MM.1S (cell line): ENCODE measurements at regions not wholly inside any gene's neighbourhood (a gene's known extent, or its start where the extent isn't known, plus 50 kb on each side); places are given as distances from the start of the nearest gene placed in this dataset.

Source experiments
- DNase-seq: peaks from one replicate; pipeline ENCODE4 v3.0.0-alpha.2; 2015
- H2AFZ ChIP-seq: fragments of 300-600 bp; sonication (generic); 2 replicates; pipeline ENCODE4 v1.6.0; 2016; ENCODE audit warnings: antibody characterized with exemption, low read length
- H3F3A ChIP-seq: fragments of 300-600 bp; sonication (generic); 2 replicates; pipeline ENCODE4 v1.6.1; 2016; ENCODE audit warnings: mild to moderate bottlenecking, antibody characterized with exemption, low read length, moderate library complexity, mixed read lengths; ENCODE audit not compliant: insufficient read depth
- H3K27ac ChIP-seq: fragments of 300-600 bp; sonication (generic); 2 replicates; pipeline ENCODE4 v1.5.1; 2016; ENCODE audit warnings: mild to moderate bottlenecking, low read length
- H3K27me3 ChIP-seq: fragments of 300-600 bp; sonication (generic); replicated peaks from 2 replicates; pipeline ENCODE4 v1.6.0; 2016; ENCODE audit warnings: low read length; ENCODE audit not compliant: insufficient read depth
- H3K36me3 ChIP-seq: fragments of 300-600 bp; sonication (generic); replicated peaks from 2 replicates; pipeline ENCODE4 v1.6.1; 2016; ENCODE audit warnings: mild to moderate bottlenecking, low read length, mixed read lengths; ENCODE audit not compliant: insufficient read depth
- H3K4me1 ChIP-seq: fragments of 300-600 bp; sonication (generic); 2 replicates; pipeline ENCODE4 v1.6.1; 2016; ENCODE audit warnings: low read length, mixed read lengths
- H3K4me2 ChIP-seq: fragments of 300-600 bp; sonication (generic); 2 replicates; pipeline ENCODE4 v1.6.0; 2016; ENCODE audit warnings: low read depth, low read length
- H3K4me3 ChIP-seq: fragments of 300-600 bp; sonication (generic); 2 replicates; pipeline ENCODE4 v1.5.1; 2016; ENCODE audit warnings: low read length, mixed read lengths
- H3K79me2 ChIP-seq: fragments of 300-600 bp; sonication (generic); 2 replicates; pipeline ENCODE4 v1.6.1; 2016; ENCODE audit warnings: mixed run types, low read length, mixed read lengths
- H3K9ac ChIP-seq: fragments of 300-600 bp; sonication (generic); 2 replicates; pipeline ENCODE4 v1.6.1; 2016; ENCODE audit warnings: low read length, mixed read lengths
- H3K9me2 ChIP-seq: fragments of 300-600 bp; sonication (generic); replicated peaks from 2 replicates; pipeline ENCODE4 v1.6.1; 2016; ENCODE audit warnings: mild to moderate bottlenecking, low read length, mixed read lengths; ENCODE audit not compliant: insufficient read depth
- H3K9me3 ChIP-seq: fragments of 300-600 bp; sonication (generic); replicated peaks from 2 replicates; pipeline ENCODE4 v1.6.1; 2016; ENCODE audit warnings: mild to moderate bottlenecking, low read length, mixed read lengths; ENCODE audit not compliant: insufficient read depth
- H4K20me1 ChIP-seq: fragments of 300-600 bp; sonication (generic); 2 replicates; pipeline ENCODE4 v1.6.1; 2016; ENCODE audit warnings: mild to moderate bottlenecking, low read length, moderate library complexity, mixed read lengths; ENCODE audit not compliant: insufficient read depth
- EZH2 ChIP-seq: fragments of 300-600 bp; sonication (generic); optimal IDR thresholded peaks from 2 replicates; pipeline ENCODE3; 2017; ENCODE audit warnings: low read depth, mild to moderate bottlenecking, antibody characterized with exemption, low read length, mixed read lengths
- EZH2phosphoT487 ChIP-seq: fragments of 300-600 bp; sonication (generic); IDR thresholded peaks from 2 replicates; pipeline ENCODE4 v1.6.1; 2018; ENCODE audit warnings: antibody characterized with exemption, low read length
- TF ChIP-seq, protein P1 (sequence below): fragments of 300-600 bp; sonication (generic); IDR thresholded peaks from 2 replicates; pipeline ENCODE4 v1.5.1; 2016; ENCODE audit warnings: antibody characterized with exemption, low read length, mixed read lengths

- TF ChIP-seq, protein P1, sequence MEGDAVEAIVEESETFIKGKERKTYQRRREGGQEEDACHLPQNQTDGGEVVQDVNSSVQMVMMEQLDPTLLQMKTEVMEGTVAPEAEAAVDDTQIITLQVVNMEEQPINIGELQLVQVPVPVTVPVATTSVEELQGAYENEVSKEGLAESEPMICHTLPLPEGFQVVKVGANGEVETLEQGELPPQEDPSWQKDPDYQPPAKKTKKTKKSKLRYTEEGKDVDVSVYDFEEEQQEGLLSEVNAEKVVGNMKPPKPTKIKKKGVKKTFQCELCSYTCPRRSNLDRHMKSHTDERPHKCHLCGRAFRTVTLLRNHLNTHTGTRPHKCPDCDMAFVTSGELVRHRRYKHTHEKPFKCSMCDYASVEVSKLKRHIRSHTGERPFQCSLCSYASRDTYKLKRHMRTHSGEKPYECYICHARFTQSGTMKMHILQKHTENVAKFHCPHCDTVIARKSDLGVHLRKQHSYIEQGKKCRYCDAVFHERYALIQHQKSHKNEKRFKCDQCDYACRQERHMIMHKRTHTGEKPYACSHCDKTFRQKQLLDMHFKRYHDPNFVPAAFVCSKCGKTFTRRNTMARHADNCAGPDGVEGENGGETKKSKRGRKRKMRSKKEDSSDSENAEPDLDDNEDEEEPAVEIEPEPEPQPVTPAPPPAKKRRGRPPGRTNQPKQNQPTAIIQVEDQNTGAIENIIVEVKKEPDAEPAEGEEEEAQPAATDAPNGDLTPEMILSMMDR: peak; percentile 89
- TF ChIP-seq EZH2: no peak
- no peak overlapping the region for H3K9ac ChIP-seq
- no peaks in the 10 kb centered on the region for H3K4me1 ChIP-seq
- H4K20me1 ChIP-seq: no peaks in the 10 kb centered on the region
- no peaks in the 10 kb centered on the region for H3K9me3 ChIP-seq
- H3K27ac ChIP-seq: no peak overlapping the region
- no peaks in the 10 kb centered on the region for H3F3A ChIP-seq
- peak overlapping the region; percentile 16; the same call in 1 of the 2 replicates for H3K4me2 ChIP-seq
- peak overlapping the region; percentile 29; the same call in 1 of the 2 replicates for H2AFZ ChIP-seq
- no peaks in the 10 kb centered on the region for H3K79me2 ChIP-seq
- no peak overlapping the region for H3K4me3 ChIP-seq
- peak; percentile 72 for DNase-seq
- no peaks in the 10 kb centered on the region for H3K27me3 ChIP-seq
- H3K36me3 ChIP-seq: no peaks in the 10 kb centered on the region
- H3K9me2 ChIP-seq: no peaks in the 10 kb centered on the region
Observed at GRCh38 chr2:88831792-88832248, 140.3 kb downstream of the RPIA start.

GRCh38 chr2:88832311-88832991, 141.0 kb downstream of the RPIA start:
- no peaks in the 10 kb centered on the region for H3K4me1 ChIP-seq
- H3K27me3 ChIP-seq: no peaks in the 10 kb centered on the region
- H3K79me2 ChIP-seq: no peaks in the 10 kb centered on the region
- H3K9me3 ChIP-seq: no peaks in the 10 kb centered on the region
- no peak overlapping the region for H3K9ac ChIP-seq
- DNase-seq: no peak
- no peaks in the 10 kb centered on the region for H3K9me2 ChIP-seq
- H3K36me3 ChIP-seq: no peaks in the 10 kb centered on the region
- no peak overlapping the region for H2AFZ ChIP-seq
- H4K20me1 ChIP-seq: no peaks in the 10 kb centered on the region
- no peaks in the 10 kb centered on the region for H3F3A ChIP-seq
- H3K4me2 ChIP-seq: no peak overlapping the region
- H3K4me3 ChIP-seq: no peak overlapping the region
- H3K27ac ChIP-seq: no peak overlapping the region
- TF ChIP-seq EZH2 (no peak), EZH2phosphoT487 (no peak)
- TF ChIP-seq, protein P1: no peak

GRCh38 chr2:88832992-88833389, 141.5 kb downstream of the RPIA start:
- DNase-seq: no peak
- no peak overlapping the region for H2AFZ ChIP-seq
- no peaks in the 10 kb centered on the region for H4K20me1 ChIP-seq
- no peaks in the 10 kb centered on the region for H3K9me3 ChIP-seq
- H3K79me2 ChIP-seq: no peaks in the 10 kb centered on the region
- no peak overlapping the region for H3K4me2 ChIP-seq
- TF ChIP-seq, protein P1: no peak
- no peak for TF ChIP-seq EZH2
- no peaks in the 10 kb centered on the region for H3F3A ChIP-seq
- H3K4me1 ChIP-seq: no peaks in the 10 kb centered on the region
- no peak overlapping the region for H3K27ac ChIP-seq
- H3K9ac ChIP-seq: no peak overlapping the region
- no peaks in the 10 kb centered on the region for H3K36me3 ChIP-seq
- H3K27me3 ChIP-seq: no peaks in the 10 kb centered on the region
- H3K4me3 ChIP-seq: no peak overlapping the region
- H3K9me2 ChIP-seq: no peaks in the 10 kb centered on the region
